ENCODE measurements at regions not wholly inside any gene's neighbourhood (a gene's known extent, or its start where the extent isn't known, plus 50 kb on each side); places are given as distances from the start of the nearest gene placed in this dataset.

DNA sequence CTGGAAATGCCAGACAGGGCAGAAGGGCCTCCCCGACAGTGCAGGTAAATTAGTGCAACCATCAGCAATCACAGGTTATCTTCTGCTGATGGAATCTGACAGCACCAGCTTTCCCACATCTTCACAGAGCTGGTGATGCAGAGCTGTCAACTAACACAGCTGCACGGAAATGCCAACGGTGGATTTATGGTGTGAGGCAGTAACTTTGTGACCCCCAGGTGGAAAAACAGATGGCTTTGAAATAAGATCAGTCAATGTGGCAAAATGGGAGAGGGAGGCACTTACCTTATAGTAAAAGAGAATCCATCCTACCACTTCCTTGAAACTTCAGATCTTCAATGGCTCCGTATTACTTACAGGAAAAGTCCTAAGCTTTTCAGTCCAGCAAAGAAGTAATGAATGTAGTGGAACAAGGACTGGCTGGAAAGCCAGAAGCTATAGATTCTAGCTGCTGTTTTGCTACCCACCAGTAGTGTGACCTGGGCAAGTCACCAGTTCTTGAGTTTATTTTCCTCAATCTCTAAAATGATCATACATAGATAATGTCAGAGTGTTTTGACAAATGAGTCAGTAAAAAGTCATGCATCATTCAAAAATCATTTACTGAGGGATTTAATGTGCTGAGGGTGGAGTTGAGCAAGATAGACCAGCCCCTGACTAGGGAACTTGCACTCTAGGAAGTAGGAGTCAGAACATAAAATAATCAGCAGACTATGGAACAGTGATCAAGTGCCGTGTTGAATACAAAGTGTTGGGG, 245.7 kb upstream of the JUN start (continued):
- TF ChIP-seq SIN3B (IDR thresholded peaks at IDR 0.05; ENCODE audit: low read depth) (no peak), L3MBTL2 (IDR thresholded peaks at IDR 0.05) (no peak), TGIF2 (CRISPR knock-in tag; IDR thresholded peaks at IDR 0.05) (no peak), SREBF2 (CRISPR knock-in tag; IDR thresholded peaks at IDR 0.05) (no peak), ZNF134 (CRISPR knock-in tag; conservative IDR thresholded peaks at IDR 0.05) (no peak), CBFA2T2 (conservative IDR thresholded peaks at IDR 0.05) (peak; percentile 26; the same call in 1 of the 2 replicates), CEBPG (CRISPR knock-in tag; IDR thresholded peaks at IDR 0.05) (no peak), CEBPG (tag; conservative IDR thresholded peaks at IDR 0.05 in 1 of 2, IDR thresholded peaks at IDR 0.05 in 1 of 2) (0 out of 4 replicates have a peak, but pooled peaks of 1 of the 2 experiments have one; percentile 45)
- TF ChIP-seq, protein P1, sequence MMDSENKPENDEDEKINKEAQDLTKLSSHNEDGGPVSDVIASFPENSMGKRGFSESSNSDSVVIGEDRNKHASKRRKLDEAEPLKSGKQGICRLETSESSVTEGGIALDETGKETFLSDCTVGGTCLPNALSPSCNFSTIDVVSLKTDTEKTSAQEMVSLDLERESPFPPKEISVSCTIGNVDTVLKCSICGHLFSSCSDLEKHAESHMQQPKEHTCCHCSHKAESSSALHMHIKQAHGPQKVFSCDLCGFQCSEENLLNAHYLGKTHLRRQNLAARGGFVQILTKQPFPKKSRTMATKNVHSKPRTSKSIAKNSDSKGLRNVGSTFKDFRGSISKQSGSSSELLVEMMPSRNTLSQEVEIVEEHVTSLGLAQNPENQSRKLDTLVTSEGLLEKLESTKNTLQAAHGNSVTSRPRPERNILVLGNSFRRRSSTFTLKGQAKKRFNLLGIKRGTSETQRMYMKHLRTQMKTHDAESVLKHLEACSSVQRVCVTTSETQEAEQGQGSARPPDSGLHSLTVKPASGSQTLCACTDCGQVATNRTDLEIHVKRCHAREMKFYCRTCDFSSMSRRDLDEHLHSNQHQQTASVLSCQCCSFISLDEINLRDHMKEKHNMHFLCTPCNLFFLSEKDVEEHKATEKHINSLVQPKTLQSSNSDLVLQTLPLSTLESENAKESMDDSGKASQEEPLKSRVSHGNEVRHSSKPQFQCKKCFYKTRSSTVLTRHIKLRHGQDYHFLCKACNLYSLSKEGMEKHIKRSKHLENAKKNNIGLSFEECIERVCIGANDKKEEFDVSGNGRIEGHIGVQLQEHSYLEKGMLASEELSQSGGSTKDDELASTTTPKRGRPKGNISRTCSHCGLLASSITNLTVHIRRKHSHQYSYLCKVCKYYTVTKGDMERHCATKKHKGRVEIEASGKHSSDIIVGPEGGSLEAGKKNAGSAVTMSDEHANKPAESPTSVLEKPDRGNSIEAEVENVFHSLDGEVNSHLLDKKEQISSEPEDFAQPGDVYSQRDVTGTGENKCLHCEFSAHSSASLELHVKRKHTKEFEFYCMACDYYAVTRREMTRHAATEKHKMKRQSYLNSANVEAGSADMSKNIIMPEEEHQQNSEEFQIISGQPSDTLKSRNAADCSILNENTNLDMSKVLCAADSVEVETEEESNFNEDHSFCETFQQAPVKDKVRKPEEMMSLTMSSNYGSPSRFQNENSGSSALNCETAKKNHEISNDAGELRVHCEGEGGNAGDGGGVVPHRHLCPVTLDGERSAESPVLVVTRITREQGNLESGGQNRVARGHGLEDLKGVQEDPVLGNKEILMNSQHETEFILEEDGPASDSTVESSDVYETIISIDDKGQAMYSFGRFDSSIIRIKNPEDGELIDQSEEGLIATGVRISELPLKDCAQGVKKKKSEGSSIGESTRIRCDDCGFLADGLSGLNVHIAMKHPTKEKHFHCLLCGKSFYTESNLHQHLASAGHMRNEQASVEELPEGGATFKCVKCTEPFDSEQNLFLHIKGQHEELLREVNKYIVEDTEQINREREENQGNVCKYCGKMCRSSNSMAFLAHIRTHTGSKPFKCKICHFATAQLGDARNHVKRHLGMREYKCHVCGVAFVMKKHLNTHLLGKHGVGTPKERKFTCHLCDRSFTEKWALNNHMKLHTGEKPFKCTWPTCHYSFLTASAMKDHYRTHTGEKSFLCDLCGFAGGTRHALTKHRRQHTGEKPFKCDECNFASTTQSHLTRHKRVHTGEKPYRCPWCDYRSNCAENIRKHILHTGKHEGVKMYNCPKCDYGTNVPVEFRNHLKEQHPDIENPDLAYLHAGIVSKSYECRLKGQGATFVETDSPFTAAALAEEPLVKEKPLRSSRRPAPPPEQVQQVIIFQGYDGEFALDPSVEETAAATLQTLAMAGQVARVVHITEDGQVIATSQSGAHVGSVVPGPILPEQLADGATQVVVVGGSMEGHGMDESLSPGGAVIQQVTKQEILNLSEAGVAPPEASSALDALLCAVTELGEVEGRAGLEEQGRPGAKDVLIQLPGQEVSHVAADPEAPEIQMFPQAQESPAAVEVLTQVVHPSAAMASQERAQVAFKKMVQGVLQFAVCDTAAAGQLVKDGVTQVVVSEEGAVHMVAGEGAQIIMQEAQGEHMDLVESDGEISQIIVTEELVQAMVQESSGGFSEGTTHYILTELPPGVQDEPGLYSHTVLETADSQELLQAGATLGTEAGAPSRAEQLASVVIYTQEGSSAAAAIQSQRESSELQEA (IDR thresholded peaks at IDR 0.05; ENCODE audit: low read depth), result no peak
